ENCODE measurements at regions not wholly inside any gene's neighbourhood (a gene's known extent, or its start where the extent isn't known, plus 50 kb on each side); places are given as distances from the start of the nearest gene placed in this dataset.

DNA sequence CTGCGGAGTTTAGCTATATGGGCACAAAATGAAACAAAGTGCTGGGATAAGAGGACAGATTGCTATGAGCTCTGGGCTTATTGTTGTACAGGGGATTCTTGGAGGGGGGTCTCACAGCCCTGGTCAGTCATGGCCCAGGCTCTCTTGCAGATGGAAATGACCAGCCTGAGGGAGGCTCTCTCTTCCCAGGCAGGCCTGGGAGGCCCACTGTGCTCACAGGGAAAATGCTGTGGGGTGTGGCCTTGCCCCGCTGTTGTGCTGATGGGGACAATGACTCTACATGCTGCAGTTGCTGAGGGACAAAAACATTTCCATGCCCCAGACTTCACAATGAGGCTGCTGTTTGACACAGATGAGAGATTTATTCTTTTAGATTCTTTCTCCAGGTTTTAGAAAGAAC, 202.2 kb downstream of the KLF13 start:
- H3K9ac ChIP-seq (ENCODE audit: low read length), result no peak overlapping the region
- no peak overlapping the region for H3K4me3 ChIP-seq (ENCODE audit: low read length)
- no peak overlapping the region for H2AFZ ChIP-seq (ENCODE audit: low read depth, low read length)
- no peaks in the 10 kb centered on the region for H3K9me3 ChIP-seq (ENCODE audit: insufficient read depth, low read length)
- no peak overlapping the region for H3K27ac ChIP-seq (ENCODE audit: low read length)
- no peaks in the 10 kb centered on the region for H4K20me1 ChIP-seq (ENCODE audit: insufficient read depth, low read length)
- no peaks in the 10 kb centered on the region for H3K36me3 ChIP-seq (replicated peaks; ENCODE audit: low read depth, low read length)
- H3K79me2 ChIP-seq (ENCODE audit: low read length), result no peaks in the 10 kb centered on the region
- no peaks in the 10 kb centered on the region for H3K4me1 ChIP-seq (ENCODE audit: low read length)
- H3K4me2 ChIP-seq (ENCODE audit: low read length), result no peak overlapping the region
- no peaks in the 10 kb centered on the region for H3K27me3 ChIP-seq (ENCODE audit: low read depth, low read length)
- TF ChIP-seq EZH2phosphoT487 (IDR thresholded peaks at IDR 0.05; ENCODE audit: low read depth), result no peak
- TF ChIP-seq, protein P1, sequence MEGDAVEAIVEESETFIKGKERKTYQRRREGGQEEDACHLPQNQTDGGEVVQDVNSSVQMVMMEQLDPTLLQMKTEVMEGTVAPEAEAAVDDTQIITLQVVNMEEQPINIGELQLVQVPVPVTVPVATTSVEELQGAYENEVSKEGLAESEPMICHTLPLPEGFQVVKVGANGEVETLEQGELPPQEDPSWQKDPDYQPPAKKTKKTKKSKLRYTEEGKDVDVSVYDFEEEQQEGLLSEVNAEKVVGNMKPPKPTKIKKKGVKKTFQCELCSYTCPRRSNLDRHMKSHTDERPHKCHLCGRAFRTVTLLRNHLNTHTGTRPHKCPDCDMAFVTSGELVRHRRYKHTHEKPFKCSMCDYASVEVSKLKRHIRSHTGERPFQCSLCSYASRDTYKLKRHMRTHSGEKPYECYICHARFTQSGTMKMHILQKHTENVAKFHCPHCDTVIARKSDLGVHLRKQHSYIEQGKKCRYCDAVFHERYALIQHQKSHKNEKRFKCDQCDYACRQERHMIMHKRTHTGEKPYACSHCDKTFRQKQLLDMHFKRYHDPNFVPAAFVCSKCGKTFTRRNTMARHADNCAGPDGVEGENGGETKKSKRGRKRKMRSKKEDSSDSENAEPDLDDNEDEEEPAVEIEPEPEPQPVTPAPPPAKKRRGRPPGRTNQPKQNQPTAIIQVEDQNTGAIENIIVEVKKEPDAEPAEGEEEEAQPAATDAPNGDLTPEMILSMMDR (IDR thresholded peaks at IDR 0.05; ENCODE audit: low read depth, low read length), result no peak

DNA sequence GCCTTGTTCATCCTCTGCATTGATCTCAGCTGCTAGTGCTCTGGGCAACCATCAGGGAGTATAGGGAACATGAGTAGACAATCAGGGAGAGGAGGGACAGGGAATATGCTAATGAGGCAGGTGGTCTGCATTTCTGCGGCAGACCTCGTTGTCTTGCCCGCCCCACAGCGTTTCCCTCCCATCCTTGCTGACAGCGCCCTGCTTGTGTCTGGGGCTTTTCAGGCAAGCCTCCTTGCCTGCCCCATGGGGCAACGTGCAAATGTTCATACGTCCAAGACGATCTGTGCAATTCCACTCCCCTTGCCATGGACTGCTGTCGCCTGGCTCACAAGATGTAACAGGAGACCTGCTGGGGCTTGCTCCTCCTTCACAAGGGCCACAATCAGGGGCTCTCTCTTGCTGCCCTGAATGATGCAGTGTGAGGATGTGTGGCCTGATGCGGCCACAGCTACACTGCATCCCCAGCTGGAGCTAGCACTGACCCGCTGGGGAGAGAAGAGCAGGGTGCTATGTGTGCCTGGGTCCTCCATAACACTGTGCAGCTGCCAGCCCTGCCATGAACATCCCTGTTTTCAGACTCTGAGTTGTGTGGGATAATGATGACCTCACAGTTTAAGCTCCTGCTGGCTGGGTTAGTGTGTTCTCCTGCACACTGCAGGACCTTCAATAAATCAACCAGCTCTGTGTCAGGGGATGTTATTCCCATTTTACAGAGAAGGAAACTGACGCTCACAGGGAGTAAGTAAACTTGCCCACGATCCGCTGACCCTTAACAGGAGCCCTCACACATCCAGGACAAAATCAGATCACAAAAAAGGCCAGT, 211.3 kb downstream of the KLF13 start:
- Histone ChIP-seq H3K9ac (ENCODE audit: low read length) (no peak overlapping the region), H2AFZ (ENCODE audit: low read depth, low read length) (no peak overlapping the region), H3K9me3 (ENCODE audit: insufficient read depth, low read length) (no peaks in the 10 kb centered on the region), H3K27me3 (ENCODE audit: low read depth, low read length) (0 out of 2 replicates have a peak, but pooled peaks cover 9% of the 10 kb centered on the region), H3K79me2 (ENCODE audit: low read length) (no peaks in the 10 kb centered on the region), H3K4me2 (ENCODE audit: low read length) (no peak overlapping the region), H3K4me1 (ENCODE audit: low read length) (no peaks in the 10 kb centered on the region), H3K4me3 (ENCODE audit: low read length) (no peak overlapping the region), H3K27ac (ENCODE audit: low read length) (no peak overlapping the region), H4K20me1 (ENCODE audit: insufficient read depth, low read length) (no peaks in the 10 kb centered on the region), H3K36me3 (replicated peaks; ENCODE audit: low read depth, low read length) (no peaks in the 10 kb centered on the region)
- TF ChIP-seq, protein P1 (IDR thresholded peaks at IDR 0.05; ENCODE audit: low read depth, low read length), result no peak
- TF ChIP-seq EZH2phosphoT487 (IDR thresholded peaks at IDR 0.05; ENCODE audit: low read depth), result no peak

DNA sequence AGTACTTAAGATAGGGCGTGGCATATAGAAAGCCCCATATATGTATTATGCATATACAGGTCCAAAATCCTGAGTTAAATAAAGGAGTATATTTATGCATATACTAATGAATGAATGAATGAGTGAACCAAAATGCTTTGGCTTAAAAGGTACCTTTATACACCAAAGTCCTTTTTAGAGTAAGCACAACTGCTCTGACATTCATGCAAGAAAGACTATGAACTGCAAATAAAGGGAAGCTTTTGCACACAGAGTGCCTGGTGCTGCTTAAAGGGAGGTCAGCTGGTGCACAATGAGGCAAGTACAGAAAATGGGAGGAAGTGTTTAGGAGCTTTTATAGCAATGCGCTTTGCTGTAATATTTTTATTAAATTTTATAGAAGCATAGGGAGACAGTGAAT, 214.0 kb downstream of the KLF13 start:
- Histone ChIP-seq H4K20me1 (ENCODE audit: insufficient read depth, low read length) (no peaks in the 10 kb centered on the region), H3K79me2 (ENCODE audit: low read length) (no peaks in the 10 kb centered on the region), H3K4me1 (ENCODE audit: low read length) (no peaks in the 10 kb centered on the region), H3K27ac (ENCODE audit: low read length) (no peak overlapping the region), H3K4me3 (ENCODE audit: low read length) (no peak overlapping the region), H3K36me3 (replicated peaks; ENCODE audit: low read depth, low read length) (no peaks in the 10 kb centered on the region), H3K27me3 (ENCODE audit: low read depth, low read length) (peaks cover 13% of the 10 kb centered on the region; the same call in 1 of the 2 replicates), H3K9me3 (ENCODE audit: insufficient read depth, low read length) (no peaks in the 10 kb centered on the region), H3K9ac (ENCODE audit: low read length) (no peak overlapping the region), H3K4me2 (ENCODE audit: low read length) (no peak overlapping the region), H2AFZ (ENCODE audit: low read depth, low read length) (no peak overlapping the region)
- TF ChIP-seq, protein P1 (IDR thresholded peaks at IDR 0.05; ENCODE audit: low read depth, low read length), result no peak
- TF ChIP-seq EZH2phosphoT487 (IDR thresholded peaks at IDR 0.05; ENCODE audit: low read depth), result no peak

DNA sequence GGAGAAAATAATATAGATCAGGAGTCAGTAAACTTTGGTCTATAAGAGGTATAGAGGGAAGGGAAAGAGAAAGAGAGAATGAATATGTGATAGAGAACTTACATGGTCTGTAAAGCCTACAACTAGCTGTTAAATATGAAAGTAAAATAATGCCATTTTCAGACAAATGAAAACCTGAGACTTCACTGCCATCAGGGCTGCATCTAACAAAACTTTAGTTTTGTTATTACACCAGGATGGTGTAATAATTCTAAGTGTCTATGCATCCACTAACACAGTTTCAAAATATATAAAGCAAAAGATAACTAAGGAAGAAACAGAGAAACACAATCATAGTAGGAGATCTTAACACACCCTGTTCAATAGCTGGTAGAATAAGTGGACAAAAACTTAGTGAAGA, 217.7 kb downstream of the KLF13 start:
- no peaks in the 10 kb centered on the region for H3K36me3 ChIP-seq (replicated peaks; ENCODE audit: low read depth, low read length)
- H3K4me2 ChIP-seq (ENCODE audit: low read length), result no peak overlapping the region
- H3K79me2 ChIP-seq (ENCODE audit: low read length), result no peaks in the 10 kb centered on the region
- peaks cover 13% of the 10 kb centered on the region; the same call in 1 of the 2 replicates for H3K27me3 ChIP-seq (ENCODE audit: low read depth, low read length)
- H4K20me1 ChIP-seq (ENCODE audit: insufficient read depth, low read length), result no peaks in the 10 kb centered on the region
- no peak overlapping the region for H2AFZ ChIP-seq (ENCODE audit: low read depth, low read length)
- no peak overlapping the region for H3K9ac ChIP-seq (ENCODE audit: low read length)
- no peaks in the 10 kb centered on the region for H3K9me3 ChIP-seq (ENCODE audit: insufficient read depth, low read length)
- peaks cover 7% of the 10 kb centered on the region; the same call in 1 of the 2 replicates for H3K4me1 ChIP-seq (ENCODE audit: low read length)
- TF ChIP-seq, protein P1 (IDR thresholded peaks at IDR 0.05; ENCODE audit: low read depth, low read length), result no peak
- no peak for TF ChIP-seq EZH2phosphoT487 (IDR thresholded peaks at IDR 0.05; ENCODE audit: low read depth)
- H3K27ac ChIP-seq (ENCODE audit: low read length), result no peak overlapping the region
- no peak overlapping the region for H3K4me3 ChIP-seq (ENCODE audit: low read length)
